ENCODE measurements at regions not wholly inside any gene's neighbourhood (a gene's known extent, or its start where the extent isn't known, plus 50 kb on each side); places are given as distances from the start of the nearest gene placed in this dataset.

DNA sequence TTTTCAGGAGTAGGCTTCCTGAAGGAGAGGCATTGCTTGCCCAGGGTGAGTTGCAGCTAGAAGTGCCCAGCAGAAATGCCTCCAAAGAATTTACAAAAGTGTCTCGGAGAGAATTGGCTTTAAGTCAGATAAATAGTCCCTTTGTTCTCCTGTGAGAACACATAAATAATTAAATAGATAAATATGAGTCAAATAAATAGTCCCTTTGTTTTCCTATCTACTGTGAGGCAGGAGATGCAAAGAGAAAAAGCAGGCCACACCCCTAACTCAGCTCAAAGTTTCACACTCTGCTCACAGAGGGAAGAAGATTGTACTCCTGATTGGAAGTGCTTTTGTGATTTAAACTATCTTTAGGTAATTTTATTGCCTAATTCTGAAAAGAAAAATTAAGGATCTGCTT is 180.7 kb upstream of the PRSS16 start:
- TF ChIP-seq, protein P1, sequence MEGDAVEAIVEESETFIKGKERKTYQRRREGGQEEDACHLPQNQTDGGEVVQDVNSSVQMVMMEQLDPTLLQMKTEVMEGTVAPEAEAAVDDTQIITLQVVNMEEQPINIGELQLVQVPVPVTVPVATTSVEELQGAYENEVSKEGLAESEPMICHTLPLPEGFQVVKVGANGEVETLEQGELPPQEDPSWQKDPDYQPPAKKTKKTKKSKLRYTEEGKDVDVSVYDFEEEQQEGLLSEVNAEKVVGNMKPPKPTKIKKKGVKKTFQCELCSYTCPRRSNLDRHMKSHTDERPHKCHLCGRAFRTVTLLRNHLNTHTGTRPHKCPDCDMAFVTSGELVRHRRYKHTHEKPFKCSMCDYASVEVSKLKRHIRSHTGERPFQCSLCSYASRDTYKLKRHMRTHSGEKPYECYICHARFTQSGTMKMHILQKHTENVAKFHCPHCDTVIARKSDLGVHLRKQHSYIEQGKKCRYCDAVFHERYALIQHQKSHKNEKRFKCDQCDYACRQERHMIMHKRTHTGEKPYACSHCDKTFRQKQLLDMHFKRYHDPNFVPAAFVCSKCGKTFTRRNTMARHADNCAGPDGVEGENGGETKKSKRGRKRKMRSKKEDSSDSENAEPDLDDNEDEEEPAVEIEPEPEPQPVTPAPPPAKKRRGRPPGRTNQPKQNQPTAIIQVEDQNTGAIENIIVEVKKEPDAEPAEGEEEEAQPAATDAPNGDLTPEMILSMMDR (conservative IDR thresholded peaks at IDR 0.05) = no peak
- peaks cover 10 to 11% of the 10 kb centered on the region in 2 experiments for H3K4me1 Mint-ChIP-seq
- no CpG with 5 or more reads among the region's 1 CpG for WGBS (ENCODE audit: extremely low coverage, insufficient read length, low lambda C conversion rate)

More for the DNA sequence above, 180.7 kb upstream of the PRSS16 start:
- Histone ChIP-seq H2BK20ac (ENCODE audit: low read depth, low read length, poor library complexity, severe bottlenecking) (no peak overlapping the region), H2BK12ac (ENCODE audit: insufficient read length, low read depth, low read length) (no peak overlapping the region), H3K4me1 (ENCODE audit: insufficient read depth, low read length) (peaks cover 4% of the 10 kb centered on the region; the same call in 1 of the 2 replicates), H4K91ac (ENCODE audit: insufficient read length, low read depth, low read length) (no peak overlapping the region), H3K79me2 (ENCODE audit: insufficient read depth, low read length) (no peaks in the 10 kb centered on the region), H3K79me1 (ENCODE audit: insufficient read depth, low read depth, low read length, poor library complexity, severe bottlenecking) (no peaks in the 10 kb centered on the region), H2BK5ac (ENCODE audit: insufficient read length, low read length) (no peak overlapping the region), H4K5ac (ENCODE audit: insufficient read length, low read depth, low read length) (no peak overlapping the region), H2AK5ac (ENCODE audit: insufficient read length, low read length) (no peak overlapping the region), H3T11ph (ENCODE audit: low read length) (no peak overlapping the region), H3K14ac (ENCODE audit: insufficient read depth, low read length) (no peak overlapping the region), H3K4me2 (ENCODE audit: insufficient read depth, insufficient read length, low read length) (peak overlapping the region; percentile 8), H3K23ac (ENCODE audit: insufficient read length, low read depth, low read length) (no peak overlapping the region), H3K27me3 (ENCODE audit: insufficient read depth, low read length) (no peaks in the 10 kb centered on the region), H2BK15ac (ENCODE audit: low read depth, low read length) (no peak overlapping the region), H3K9me3 (ENCODE audit: control insufficient read depth, low read depth, low read length) (no peaks in the 10 kb centered on the region), H4K20me1 (ENCODE audit: control insufficient read depth, insufficient read depth, insufficient read length) (no peaks in the 10 kb centered on the region), H3K18ac (ENCODE audit: insufficient read length, low read depth, low read length) (no peak overlapping the region), H4K8ac (replicated peaks; ENCODE audit: insufficient read length, low read depth, low read length) (no peak overlapping the region), H2BK120ac (ENCODE audit: low read depth, low read length, poor library complexity, severe bottlenecking) (no peak overlapping the region), H3K23me2 (ENCODE audit: insufficient read length, low read depth, low read length, poor library complexity, severe bottlenecking) (no peaks in the 10 kb centered on the region), H3K4ac (ENCODE audit: low read depth, low read length) (no peak overlapping the region), H2AFZ (ENCODE audit: low read length) (no peak overlapping the region), H3K27ac (ENCODE audit: insufficient read length, low read depth, low read length) (no peak overlapping the region), H3K56ac (ENCODE audit: insufficient read length, low read depth, low read length) (no peak overlapping the region), H3K9ac (ENCODE audit: extremely low read depth, insufficient read length, low read length) (no peak overlapping the region)
- no peak overlapping the region for H3K4me3 Mint-ChIP-seq
- H3K27ac Mint-ChIP-seq = 0 out of 7 replicates have a peak overlapping the region, but pooled peaks of 1 of the 3 experiments have one; percentile 8
- no peaks in the 10 kb centered on the region; the same call in none of the 2 replicates for H3K27me3 Mint-ChIP-seq (ENCODE audit: low read depth)
- no peaks in the 10 kb centered on the region for H3K9me3 Mint-ChIP-seq
- no peaks in the 10 kb centered on the region for H3K36me3 Mint-ChIP-seq (ENCODE audit: insufficient read depth in 1 of 3, low read depth in 3 of 3)
- no peak for DNase-seq
